ENCODE measurements at regions not wholly inside any gene's neighbourhood (a gene's known extent, or its start where the extent isn't known, plus 50 kb on each side); places are given as distances from the start of the nearest gene placed in this dataset.

- no peaks in the 10 kb centered on the region for H3K36me3 ChIP-seq
- H3K9ac ChIP-seq (ENCODE audit: low read depth in 2 of 2, low read length in 2 of 2), result no peak overlapping the region
- no peaks in the 10 kb centered on the region for H3K4me1 ChIP-seq
- no peak for TF ChIP-seq CTCF (IDR thresholded peaks at IDR 0.05)
- no peaks in the 10 kb centered on the region for H3K9me3 ChIP-seq
- no peaks in the 10 kb centered on the region for H3K27me3 ChIP-seq
- no peak overlapping the region for H3K4me3 ChIP-seq
- intact Hi-C loops (cut with DNase I), result no loop called here
- DNase-seq, result no peak
- H3K27ac ChIP-seq, result no peak overlapping the region
Measured at GRCh38 chr2:12381543-12382325, 335.0 kb upstream of the TRIB2 start.

- Histone ChIP-seq H3K9ac (ENCODE audit: low read depth in 2 of 2, low read length in 2 of 2) (no peak overlapping the region), H3K27ac (no peak overlapping the region), H3K36me3 (no peaks in the 10 kb centered on the region), H3K27me3 (no peaks in the 10 kb centered on the region), H3K9me3 (no peaks in the 10 kb centered on the region), H3K4me1 (no peaks in the 10 kb centered on the region), H3K4me3 (no peak overlapping the region)
- intact Hi-C loops (cut with DNase I), result no loop called here
- DNase-seq, result no peak
- TF ChIP-seq CTCF (IDR thresholded peaks at IDR 0.05), result no peak
Measured at GRCh38 chr2:12382366-12382765, 334.4 kb upstream of the TRIB2 start.

DNA sequence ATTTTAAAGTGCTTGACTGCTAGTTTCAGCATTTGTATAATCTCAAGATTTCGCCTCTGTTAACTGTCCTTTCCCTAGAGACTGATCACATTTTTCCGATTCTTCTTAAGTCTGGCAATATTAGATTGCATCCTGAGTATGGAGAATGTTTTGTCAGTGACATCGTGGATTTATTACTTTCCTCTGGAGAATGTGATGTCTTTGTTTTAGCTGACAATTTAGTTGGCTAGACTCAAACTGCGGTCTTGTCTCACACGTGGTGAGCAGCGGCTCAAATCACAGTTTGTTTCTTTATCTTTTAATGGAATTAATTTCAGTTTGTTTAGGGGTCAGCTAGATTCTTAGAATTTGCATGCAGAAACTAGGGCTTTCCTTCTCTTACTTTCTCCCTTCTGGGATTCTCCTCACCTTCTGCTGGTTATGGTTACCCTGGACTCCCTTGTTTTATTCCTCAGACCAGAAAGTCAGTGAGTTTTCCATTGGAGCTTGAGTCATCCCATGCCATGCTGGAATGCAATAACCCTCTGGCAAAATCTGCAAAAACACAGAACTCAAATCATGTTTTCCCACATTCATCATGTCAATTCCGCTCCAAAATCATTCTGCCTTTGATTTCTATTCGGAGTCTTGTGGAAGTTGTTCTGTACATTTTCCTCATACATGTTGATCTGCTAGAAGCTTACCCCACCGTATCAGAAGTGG is 327.2 kb upstream of the TRIB2 start:
- no peak for DNase-seq
- no peak overlapping the region for H3K4me3 ChIP-seq
- TF ChIP-seq CTCF (IDR thresholded peaks at IDR 0.05), result no peak
- no peaks in the 10 kb centered on the region for H3K4me1 ChIP-seq
- H3K9me3 ChIP-seq, result no peaks in the 10 kb centered on the region
- H3K36me3 ChIP-seq, result no peaks in the 10 kb centered on the region
- H3K9ac ChIP-seq (ENCODE audit: low read depth in 2 of 2, low read length in 2 of 2), result no peak overlapping the region
- no peaks in the 10 kb centered on the region for H3K27me3 ChIP-seq
- intact Hi-C loops (cut with DNase I), result no loop called here
- no peak overlapping the region for H3K27ac ChIP-seq

GRCh38 chr2:12391116-12391515 is 325.6 kb upstream of the TRIB2 start:
- Histone ChIP-seq H3K4me1 (no peaks in the 10 kb centered on the region), H3K9me3 (no peaks in the 10 kb centered on the region), H3K4me3 (no peak overlapping the region), H3K27ac (no peak overlapping the region), H3K27me3 (no peaks in the 10 kb centered on the region), H3K36me3 (no peaks in the 10 kb centered on the region), H3K9ac (ENCODE audit: low read depth in 2 of 2, low read length in 2 of 2) (no peak overlapping the region)
- no peak for TF ChIP-seq CTCF (IDR thresholded peaks at IDR 0.05)
- DNase-seq, result no peak
- intact Hi-C loops (cut with DNase I), result no loop called here

DNA sequence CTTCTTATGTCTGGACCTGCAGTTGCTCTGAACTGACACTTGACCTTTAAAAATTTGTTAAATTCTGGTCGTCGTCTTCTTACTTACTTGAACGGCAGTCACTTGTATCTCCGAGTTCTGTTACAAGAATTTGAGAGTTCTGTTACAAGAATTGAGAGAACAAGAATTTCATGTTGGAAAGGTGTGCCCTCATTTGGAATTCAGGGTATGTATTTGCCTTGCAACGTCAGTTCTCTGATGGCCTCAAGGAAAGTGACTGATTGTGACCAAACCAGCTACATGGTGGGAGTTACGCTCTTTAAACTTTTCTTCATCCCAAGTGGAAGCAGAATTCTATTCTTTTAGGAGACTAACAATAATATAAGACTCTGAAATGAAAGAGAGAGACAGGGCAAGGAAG is 320.0 kb upstream of the TRIB2 start:
- H3K9me3 ChIP-seq, result no peaks in the 10 kb centered on the region
- H3K27me3 ChIP-seq, result no peaks in the 10 kb centered on the region
- no peak overlapping the region for H3K9ac ChIP-seq (ENCODE audit: low read depth in 2 of 2, low read length in 2 of 2)
- DNase-seq, result no peak
- intact Hi-C loops (cut with DNase I), result no loop called here
- no peaks in the 10 kb centered on the region for H3K4me1 ChIP-seq
- no peak overlapping the region for H3K4me3 ChIP-seq
- no peak overlapping the region for H3K27ac ChIP-seq
- no peaks in the 10 kb centered on the region for H3K36me3 ChIP-seq
- TF ChIP-seq CTCF (IDR thresholded peaks at IDR 0.05), result no peak

All from colonic mucosa (tissue), 4 donors.